Type B pancreatic cell (in vitro differentiated cells): ENCODE measurements at regions not wholly inside any gene's neighbourhood (a gene's known extent, or its start where the extent isn't known, plus 50 kb on each side); places are given as distances from the start of the nearest gene placed in this dataset.

ENCODE experiments used
- DNase-seq: peaks from one replicate; pipeline ENCODE4 v3.0.0; 2021; ENCODE audit warnings: mixed read lengths; ENCODE audit not compliant: unreplicated experiment; ENCODE audit errors: extremely low spot score
- H3K27ac Mint-ChIP-seq: 2 replicates; pipeline ENCODE4 v1.8.0; 2021; ENCODE audit warnings: mild to moderate bottlenecking, mixed read lengths
- H3K27me3 Mint-ChIP-seq: 2 replicates; pipeline ENCODE4 v1.8.0; 2021; ENCODE audit warnings: mixed read lengths
- H3K36me3 Mint-ChIP-seq: 2 replicates; pipeline ENCODE4 v1.8.0; 2021; ENCODE audit warnings: mixed read lengths
- H3K4me1 Mint-ChIP-seq: one replicate; pipeline ENCODE4 v1.8.0; 2021; ENCODE audit warnings: mixed read lengths; ENCODE audit not compliant: unreplicated experiment
- H3K4me3 Mint-ChIP-seq: 2 replicates; pipeline ENCODE4 v1.8.0; 2021; ENCODE audit warnings: mild to moderate bottlenecking, mixed read lengths
- H3K9me3 Mint-ChIP-seq: 2 replicates; pipeline ENCODE4 v1.8.0; 2021; ENCODE audit warnings: mixed read lengths
- TF ChIP-seq, protein P1 (sequence below): fragments of 200-600 bp; sonication (generic); conservative IDR thresholded peaks from 2 replicates; pipeline ENCODE4 v1.5.0; 2021; ENCODE audit warnings: antibody characterized with exemption, mild to moderate bottlenecking

DNA sequence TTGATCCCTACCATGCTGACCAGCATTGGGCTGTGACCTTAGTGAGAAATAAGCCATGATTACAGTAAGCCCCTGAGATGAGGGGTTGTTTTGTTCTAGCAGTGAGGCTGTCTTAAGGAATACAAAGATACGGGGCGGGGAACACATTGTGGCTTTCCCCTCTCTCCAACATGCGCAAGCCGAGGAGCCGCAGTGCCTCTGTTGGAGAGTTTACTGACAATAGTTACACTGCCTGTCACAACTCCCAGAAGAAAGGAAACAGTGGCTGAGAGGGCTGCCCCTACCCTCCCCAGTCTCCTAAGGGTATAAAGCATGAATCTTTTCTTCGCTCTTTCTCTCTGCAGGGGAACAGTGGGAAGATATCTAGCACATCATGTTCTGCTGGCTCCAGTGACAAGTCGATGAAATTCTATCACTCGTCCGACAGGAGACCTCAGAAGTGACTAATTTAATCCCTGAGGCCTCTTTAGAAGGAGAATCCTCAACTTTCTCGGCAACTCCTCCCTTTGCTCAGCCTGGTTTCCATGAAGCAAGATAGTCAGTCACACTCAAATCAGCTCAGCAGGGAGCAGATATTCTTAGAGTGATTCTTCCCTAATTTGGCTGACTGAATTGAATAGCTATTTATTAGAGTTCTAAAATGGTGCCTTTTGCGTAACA is 409.0 kb upstream of the PROK2 start:
- Mint-ChIP-seq H3K9me3 (no peaks in the 10 kb centered on the region), H3K27ac (peak overlapping the region; percentile 30), H3K27me3 (peaks cover 4% of the 10 kb centered on the region), H3K4me1 (peaks cover 18% of the 10 kb centered on the region), H3K36me3 (no peaks in the 10 kb centered on the region), H3K4me3 (peak overlapping the region; percentile 26)
- no peak for DNase-seq
- TF ChIP-seq, protein P1, sequence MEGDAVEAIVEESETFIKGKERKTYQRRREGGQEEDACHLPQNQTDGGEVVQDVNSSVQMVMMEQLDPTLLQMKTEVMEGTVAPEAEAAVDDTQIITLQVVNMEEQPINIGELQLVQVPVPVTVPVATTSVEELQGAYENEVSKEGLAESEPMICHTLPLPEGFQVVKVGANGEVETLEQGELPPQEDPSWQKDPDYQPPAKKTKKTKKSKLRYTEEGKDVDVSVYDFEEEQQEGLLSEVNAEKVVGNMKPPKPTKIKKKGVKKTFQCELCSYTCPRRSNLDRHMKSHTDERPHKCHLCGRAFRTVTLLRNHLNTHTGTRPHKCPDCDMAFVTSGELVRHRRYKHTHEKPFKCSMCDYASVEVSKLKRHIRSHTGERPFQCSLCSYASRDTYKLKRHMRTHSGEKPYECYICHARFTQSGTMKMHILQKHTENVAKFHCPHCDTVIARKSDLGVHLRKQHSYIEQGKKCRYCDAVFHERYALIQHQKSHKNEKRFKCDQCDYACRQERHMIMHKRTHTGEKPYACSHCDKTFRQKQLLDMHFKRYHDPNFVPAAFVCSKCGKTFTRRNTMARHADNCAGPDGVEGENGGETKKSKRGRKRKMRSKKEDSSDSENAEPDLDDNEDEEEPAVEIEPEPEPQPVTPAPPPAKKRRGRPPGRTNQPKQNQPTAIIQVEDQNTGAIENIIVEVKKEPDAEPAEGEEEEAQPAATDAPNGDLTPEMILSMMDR, result no peak

DNA sequence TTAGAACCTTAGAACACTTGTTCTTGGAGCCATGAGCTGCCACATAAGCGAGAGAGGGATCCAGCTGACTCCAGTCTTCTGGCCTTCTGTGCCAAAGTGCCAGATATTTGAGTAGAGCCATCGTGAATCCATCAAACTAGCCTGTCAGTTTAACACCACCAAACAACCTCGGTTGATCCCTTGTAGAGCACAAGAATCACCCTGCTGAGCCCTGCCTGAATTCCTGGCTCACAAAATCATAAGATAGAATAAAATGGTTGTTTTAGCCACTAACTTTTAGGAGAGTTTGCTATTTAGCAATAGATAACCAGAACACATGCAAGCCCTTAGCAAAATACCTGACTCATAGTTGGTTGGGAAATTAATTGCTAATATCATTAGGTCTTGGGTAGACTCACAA is 407.6 kb upstream of the PROK2 start:
- H3K9me3 Mint-ChIP-seq, result no peaks in the 10 kb centered on the region
- DNase-seq, result no peak
- no peaks in the 10 kb centered on the region for H3K36me3 Mint-ChIP-seq
- TF ChIP-seq, protein P1, result no peak
- H3K4me3 Mint-ChIP-seq, result no peak overlapping the region
- H3K27me3 Mint-ChIP-seq, result peaks cover 4% of the 10 kb centered on the region
- peaks cover 15% of the 10 kb centered on the region for H3K4me1 Mint-ChIP-seq
- no peak overlapping the region for H3K27ac Mint-ChIP-seq

DNA sequence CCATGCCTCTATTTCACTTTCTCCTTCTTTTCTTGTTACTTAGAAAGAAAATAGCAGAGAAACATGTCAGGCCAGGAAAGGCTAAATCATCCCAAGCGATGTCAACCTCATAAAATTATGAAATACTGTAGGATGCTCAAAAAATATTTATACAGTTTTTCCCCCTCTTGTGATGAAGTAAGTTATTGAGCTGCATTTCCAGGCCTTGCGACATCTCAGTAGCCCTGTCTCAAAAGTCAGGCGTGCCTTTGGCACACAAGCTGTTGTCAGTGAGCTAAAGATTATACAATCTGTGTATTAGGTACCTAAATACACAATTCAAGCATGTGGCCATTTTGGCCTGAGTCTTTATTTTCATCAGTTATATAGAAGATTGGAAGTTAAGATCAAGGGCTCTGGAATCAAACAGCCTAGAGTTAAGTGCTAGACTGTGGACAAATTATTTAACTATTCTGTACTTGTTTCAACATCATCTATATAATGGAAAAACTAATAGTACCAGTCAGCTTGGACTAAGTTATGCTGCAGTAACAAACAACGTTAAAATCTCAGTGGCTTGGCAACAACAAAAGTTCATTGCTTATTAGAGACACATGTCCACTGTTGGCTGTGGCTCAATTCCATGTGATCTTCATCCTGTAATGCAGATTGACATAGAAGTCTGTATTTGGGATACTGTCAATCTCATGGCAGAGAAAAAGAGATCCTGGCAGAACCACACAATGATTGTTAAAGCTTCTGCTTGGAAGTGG is 406.4 kb upstream of the PROK2 start:
- TF ChIP-seq, protein P1, result no peak
- Mint-ChIP-seq H3K27me3 (peaks cover 4% of the 10 kb centered on the region), H3K27ac (no peak overlapping the region), H3K9me3 (no peaks in the 10 kb centered on the region), H3K36me3 (no peaks in the 10 kb centered on the region), H3K4me3 (no peak overlapping the region), H3K4me1 (peaks cover 15% of the 10 kb centered on the region)
- DNase-seq, result no peak

DNA sequence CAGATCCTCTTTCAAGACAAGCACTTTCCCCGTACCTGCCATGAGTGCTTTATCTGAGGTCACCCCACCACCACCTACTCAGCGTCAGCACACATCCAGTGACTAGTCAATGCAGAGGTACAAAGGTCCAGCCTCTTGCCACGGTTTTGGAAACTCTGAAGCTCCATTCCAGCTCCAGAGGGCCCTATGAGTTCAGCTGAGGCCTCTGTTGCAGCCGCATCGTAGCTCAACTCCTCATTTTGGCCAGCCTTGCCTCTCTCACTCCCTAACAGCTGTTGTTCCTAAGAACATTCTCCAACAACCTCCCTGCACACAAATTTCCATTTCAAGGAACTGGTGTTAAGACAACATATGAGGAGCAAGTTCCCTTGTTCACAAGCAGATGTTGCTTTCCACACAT is 405.1 kb upstream of the PROK2 start:
- H3K36me3 Mint-ChIP-seq, result no peaks in the 10 kb centered on the region
- no peak for DNase-seq
- no peak overlapping the region for H3K27ac Mint-ChIP-seq
- TF ChIP-seq, protein P1, result no peak
- no peaks in the 10 kb centered on the region for H3K27me3 Mint-ChIP-seq
- peaks cover 19% of the 10 kb centered on the region for H3K4me1 Mint-ChIP-seq
- H3K4me3 Mint-ChIP-seq, result no peak overlapping the region
- no peaks in the 10 kb centered on the region for H3K9me3 Mint-ChIP-seq

DNA sequence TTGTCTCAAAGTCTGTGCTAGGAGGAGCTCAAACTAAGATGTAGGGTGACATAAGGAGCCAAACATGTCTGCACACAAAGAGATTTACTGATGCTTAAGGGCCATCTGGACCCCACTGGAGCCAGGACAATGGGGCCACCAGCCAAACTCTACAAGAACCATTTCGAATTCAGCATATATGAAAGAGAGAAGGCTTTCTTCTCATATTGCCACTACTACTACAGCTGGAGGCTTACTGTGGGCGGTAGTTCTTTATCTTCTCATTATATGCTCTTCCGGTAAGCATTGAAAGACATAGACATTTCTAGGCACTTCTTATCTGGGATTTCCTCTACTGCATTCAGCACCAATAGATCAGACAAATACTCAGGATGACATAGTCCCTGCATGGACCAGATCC is 404.4 kb upstream of the PROK2 start:
- H3K4me1 Mint-ChIP-seq, result peaks cover 17% of the 10 kb centered on the region
- no peaks in the 10 kb centered on the region for H3K36me3 Mint-ChIP-seq
- no peak overlapping the region for H3K27ac Mint-ChIP-seq
- H3K9me3 Mint-ChIP-seq, result peaks cover 3% of the 10 kb centered on the region
- H3K27me3 Mint-ChIP-seq, result no peaks in the 10 kb centered on the region
- TF ChIP-seq, protein P1, result no peak
- no peak overlapping the region for H3K4me3 Mint-ChIP-seq
- no peak for DNase-seq
